Esophagus squamous epithelium (tissue), 4 donors: ENCODE measurements at regions not wholly inside any gene's neighbourhood (a gene's known extent, or its start where the extent isn't known, plus 50 kb on each side); places are given as distances from the start of the nearest gene placed in this dataset.

Source experiments
- POLR2A ChIP-seq, 4 donors: fragments of 450-650 bp; IDR thresholded peaks; one replicate each; pipeline ENCODE4 v1.6.1; 2017; ENCODE audit warnings: antibody characterized with exemption in 4 of 4, mild to moderate bottlenecking in 4 of 4, moderate library complexity in 3 of 4
- TF ChIP-seq, protein P1 (sequence below), 6 experiments: fragments of 450-650 bp in 4 of 6; fragments of 200-600 bp in 2 of 6; sonication (generic) in 2 of 6; IDR thresholded peaks; one replicate each; pipeline ENCODE4 v1.5.1; 2016 to 2019; ENCODE audit warnings: antibody characterized with exemption in 6 of 6, mild to moderate bottlenecking in 4 of 6, moderate library complexity in 4 of 6

DNA sequence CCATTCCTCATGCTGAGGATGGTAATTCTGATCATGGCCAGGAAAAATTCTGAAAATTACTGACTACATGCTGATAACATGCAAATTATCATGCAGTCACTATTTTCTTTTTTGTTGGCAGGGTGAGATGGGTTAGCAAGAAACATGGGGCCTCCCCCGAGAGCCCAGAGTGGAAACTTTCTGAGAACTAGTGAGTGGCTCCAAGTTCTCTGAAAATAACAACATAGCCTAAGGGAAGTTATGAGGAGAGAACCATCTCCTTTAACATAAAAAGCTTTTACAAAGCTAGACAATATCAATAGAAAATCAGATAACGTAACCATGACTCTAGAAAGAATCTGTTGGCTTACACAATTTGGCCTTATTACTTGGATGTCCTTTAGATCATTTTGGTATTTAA lies 254.2 kb downstream of the PLOD2 start:
- TF ChIP-seq, protein P1, sequence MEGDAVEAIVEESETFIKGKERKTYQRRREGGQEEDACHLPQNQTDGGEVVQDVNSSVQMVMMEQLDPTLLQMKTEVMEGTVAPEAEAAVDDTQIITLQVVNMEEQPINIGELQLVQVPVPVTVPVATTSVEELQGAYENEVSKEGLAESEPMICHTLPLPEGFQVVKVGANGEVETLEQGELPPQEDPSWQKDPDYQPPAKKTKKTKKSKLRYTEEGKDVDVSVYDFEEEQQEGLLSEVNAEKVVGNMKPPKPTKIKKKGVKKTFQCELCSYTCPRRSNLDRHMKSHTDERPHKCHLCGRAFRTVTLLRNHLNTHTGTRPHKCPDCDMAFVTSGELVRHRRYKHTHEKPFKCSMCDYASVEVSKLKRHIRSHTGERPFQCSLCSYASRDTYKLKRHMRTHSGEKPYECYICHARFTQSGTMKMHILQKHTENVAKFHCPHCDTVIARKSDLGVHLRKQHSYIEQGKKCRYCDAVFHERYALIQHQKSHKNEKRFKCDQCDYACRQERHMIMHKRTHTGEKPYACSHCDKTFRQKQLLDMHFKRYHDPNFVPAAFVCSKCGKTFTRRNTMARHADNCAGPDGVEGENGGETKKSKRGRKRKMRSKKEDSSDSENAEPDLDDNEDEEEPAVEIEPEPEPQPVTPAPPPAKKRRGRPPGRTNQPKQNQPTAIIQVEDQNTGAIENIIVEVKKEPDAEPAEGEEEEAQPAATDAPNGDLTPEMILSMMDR (IDR thresholded peaks at IDR 0.05) = no peak
- TF ChIP-seq POLR2A (IDR thresholded peaks at IDR 0.05) = no peak
